Upper lobe of right lung (tissue), 1 donor: ENCODE measurements at regions not wholly inside any gene's neighbourhood (a gene's known extent, or its start where the extent isn't known, plus 50 kb on each side); places are given as distances from the start of the nearest gene placed in this dataset.

ENCODE experiments used
- ATAC-seq: fragments of 200-7000 bp; cut with Tn5 transposase; one replicate; pipeline ENCODE4 v1.9.1; 2020; ENCODE audit warnings: mild to moderate bottlenecking, moderate library complexity
- DNase-seq: peaks from one replicate; pipeline ENCODE4 v3.0.0-alpha.2; 2020
- H3K27ac ChIP-seq: fragments of 200-600 bp; one replicate; pipeline ENCODE4 v1.8.0; 2022
- H3K27me3 ChIP-seq: fragments of 200-600 bp; one replicate; pipeline ENCODE4 v1.8.0; 2022; ENCODE audit warnings: mild to moderate bottlenecking
- H3K36me3 ChIP-seq: fragments of 200-600 bp; one replicate; pipeline ENCODE4 v1.8.0; 2022
- H3K4me1 ChIP-seq: fragments of 200-600 bp; one replicate; pipeline ENCODE4 v1.8.0; 2022
- H3K4me3 ChIP-seq: fragments of 200-600 bp; one replicate; pipeline ENCODE4 v1.8.0; 2022; ENCODE audit warnings: mild to moderate bottlenecking
- H3K9me3 ChIP-seq: fragments of 200-600 bp; one replicate; pipeline ENCODE4 v1.8.0; 2022
- intact Hi-C: fragments of 100-400 bp; cut with DNase I; formaldehyde crosslinking; loops from one replicate; pipeline ENCODE4 v1.11.0; 2022
- TF ChIP-seq, protein P1 (sequence below): fragments of 200-600 bp; IDR thresholded peaks from one replicate; pipeline ENCODE4 v1.8.0; 2022; ENCODE audit warnings: antibody characterized with exemption
- donor health status: DM: no; HTN: yes; CAD: no; lungs with severe emphysema.

DNA sequence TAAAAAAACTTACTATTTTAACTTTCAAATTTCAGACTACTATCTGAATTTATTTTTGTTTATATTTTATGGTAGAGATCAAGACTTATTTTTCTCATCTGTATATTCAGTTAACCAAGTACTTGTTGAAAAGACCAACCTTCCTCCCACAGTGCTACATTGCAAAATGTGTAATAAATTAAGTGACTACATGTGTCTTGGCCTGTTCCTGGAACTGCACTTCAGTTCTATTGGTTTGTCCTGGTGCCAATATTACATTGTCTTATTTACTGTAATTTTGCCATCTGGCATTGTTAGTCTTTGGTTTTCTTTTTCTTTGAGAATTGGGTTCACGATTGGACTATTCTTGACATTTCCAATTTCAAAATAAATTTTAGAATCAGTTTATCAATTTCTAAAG is 138.4 kb upstream of the KCNMB2 start:
- ATAC-seq (no peak), DNase-seq (no peak)
- H3K9me3 ChIP-seq, result no peaks in the 10 kb centered on the region
- H3K27ac ChIP-seq, result no peak overlapping the region
- TF ChIP-seq, protein P1, sequence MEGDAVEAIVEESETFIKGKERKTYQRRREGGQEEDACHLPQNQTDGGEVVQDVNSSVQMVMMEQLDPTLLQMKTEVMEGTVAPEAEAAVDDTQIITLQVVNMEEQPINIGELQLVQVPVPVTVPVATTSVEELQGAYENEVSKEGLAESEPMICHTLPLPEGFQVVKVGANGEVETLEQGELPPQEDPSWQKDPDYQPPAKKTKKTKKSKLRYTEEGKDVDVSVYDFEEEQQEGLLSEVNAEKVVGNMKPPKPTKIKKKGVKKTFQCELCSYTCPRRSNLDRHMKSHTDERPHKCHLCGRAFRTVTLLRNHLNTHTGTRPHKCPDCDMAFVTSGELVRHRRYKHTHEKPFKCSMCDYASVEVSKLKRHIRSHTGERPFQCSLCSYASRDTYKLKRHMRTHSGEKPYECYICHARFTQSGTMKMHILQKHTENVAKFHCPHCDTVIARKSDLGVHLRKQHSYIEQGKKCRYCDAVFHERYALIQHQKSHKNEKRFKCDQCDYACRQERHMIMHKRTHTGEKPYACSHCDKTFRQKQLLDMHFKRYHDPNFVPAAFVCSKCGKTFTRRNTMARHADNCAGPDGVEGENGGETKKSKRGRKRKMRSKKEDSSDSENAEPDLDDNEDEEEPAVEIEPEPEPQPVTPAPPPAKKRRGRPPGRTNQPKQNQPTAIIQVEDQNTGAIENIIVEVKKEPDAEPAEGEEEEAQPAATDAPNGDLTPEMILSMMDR, result no peak
- intact Hi-C loops, result no loop called here
- H3K4me3 ChIP-seq, result no peak overlapping the region
- H3K27me3 ChIP-seq, result no peaks in the 10 kb centered on the region
- H3K4me1 ChIP-seq, result peaks cover 6% of the 10 kb centered on the region
- no peaks in the 10 kb centered on the region for H3K36me3 ChIP-seq

DNA sequence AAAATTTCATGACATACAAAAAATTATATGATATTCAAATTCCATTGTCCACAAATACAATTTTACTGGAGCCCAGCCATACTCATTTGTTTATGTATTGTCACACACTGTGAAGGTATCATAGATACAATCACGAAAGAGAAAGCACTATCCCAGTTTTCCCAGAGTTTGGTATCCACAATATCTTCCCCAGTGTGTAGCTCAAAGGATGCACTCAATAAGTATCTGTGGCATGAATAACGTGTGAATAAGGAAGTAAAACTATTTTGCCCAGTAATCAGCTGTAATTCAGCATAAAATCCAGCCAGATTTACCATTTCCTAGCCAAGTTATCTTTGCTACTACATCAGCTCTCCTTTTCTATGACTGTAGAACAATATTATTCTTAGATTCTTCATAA is 131.3 kb upstream of the KCNMB2 start:
- TF ChIP-seq, protein P1, result no peak
- Histone ChIP-seq H3K9me3 (no peaks in the 10 kb centered on the region), H3K4me3 (no peak overlapping the region), H3K36me3 (no peaks in the 10 kb centered on the region), H3K4me1 (peaks cover 4% of the 10 kb centered on the region), H3K27ac (no peak overlapping the region), H3K27me3 (no peaks in the 10 kb centered on the region)
- ATAC-seq, result no peak
- intact Hi-C loops, result no loop called here
- no peak for DNase-seq

DNA sequence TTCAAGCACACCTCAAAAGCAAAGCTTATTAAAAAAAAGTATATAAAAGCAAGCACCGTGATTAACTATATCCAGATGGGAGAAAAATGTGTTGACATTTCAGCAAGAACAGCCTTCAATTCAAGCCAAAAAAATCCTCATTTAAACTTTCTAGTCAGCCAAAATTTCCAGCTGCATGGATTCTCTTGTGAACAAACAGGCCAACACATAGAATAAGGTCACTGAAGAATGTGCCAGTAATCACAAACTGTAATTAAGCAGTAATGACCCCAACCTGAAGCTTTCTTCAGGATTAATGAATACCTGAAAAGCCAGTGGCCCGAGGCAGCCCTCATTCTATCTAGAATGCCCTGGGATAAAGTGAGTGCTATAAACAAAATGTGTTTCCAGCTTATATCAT is 130.7 kb upstream of the KCNMB2 start:
- H3K27ac ChIP-seq, result no peak overlapping the region
- H3K36me3 ChIP-seq, result no peaks in the 10 kb centered on the region
- intact Hi-C loops, result no loop called here
- no peaks in the 10 kb centered on the region for H3K27me3 ChIP-seq
- H3K4me1 ChIP-seq, result peaks cover 4% of the 10 kb centered on the region
- no peak overlapping the region for H3K4me3 ChIP-seq
- H3K9me3 ChIP-seq, result no peaks in the 10 kb centered on the region
- ATAC-seq (no peak), DNase-seq (no peak)
- TF ChIP-seq, protein P1, result no peak

DNA sequence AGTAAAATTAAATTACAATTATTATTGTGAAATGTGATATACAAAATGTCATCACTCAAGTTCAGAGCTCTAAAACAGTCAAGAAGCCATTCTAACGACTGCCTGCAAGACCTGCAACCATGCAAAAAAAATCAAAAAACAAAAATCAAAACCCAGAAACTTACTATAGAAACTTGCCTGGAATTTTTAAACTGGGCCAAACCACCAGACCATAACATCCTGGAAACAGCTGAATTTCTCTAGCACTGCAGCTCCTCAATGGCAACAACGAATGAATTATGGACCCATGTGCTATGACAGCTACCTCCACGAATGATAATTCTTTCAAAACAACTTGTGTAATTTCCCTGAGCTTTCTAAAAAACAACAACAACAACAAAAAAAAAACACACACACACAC is 130.0 kb upstream of the KCNMB2 start:
- no peaks in the 10 kb centered on the region for H3K36me3 ChIP-seq
- TF ChIP-seq, protein P1, result no peak
- H3K4me1 ChIP-seq, result peaks cover 4% of the 10 kb centered on the region
- intact Hi-C loops, result no loop called here
- no peaks in the 10 kb centered on the region for H3K9me3 ChIP-seq
- no peaks in the 10 kb centered on the region for H3K27me3 ChIP-seq
- DNase-seq (no peak), ATAC-seq (no peak)
- no peak overlapping the region for H3K27ac ChIP-seq
- H3K4me3 ChIP-seq, result no peak overlapping the region

DNA sequence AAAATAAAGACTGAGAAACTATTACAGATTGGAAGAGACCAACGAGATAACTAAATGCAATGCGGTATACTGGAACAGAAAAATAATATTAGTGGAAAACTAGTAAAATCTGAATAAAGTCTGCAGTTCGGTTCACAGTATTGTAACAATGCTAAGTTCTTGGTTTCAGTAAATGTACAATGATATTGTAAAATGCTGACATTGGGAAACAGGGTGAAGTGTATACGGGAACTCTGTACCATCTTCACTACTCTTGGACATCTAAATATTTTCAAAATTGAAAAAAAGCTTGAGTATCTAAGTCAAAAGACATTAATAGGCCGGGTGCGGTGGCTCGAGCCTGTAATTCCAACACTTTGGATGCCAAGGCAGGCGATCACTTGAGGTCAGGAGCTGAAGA is 120.9 kb upstream of the KCNMB2 start:
- no peaks in the 10 kb centered on the region for H3K27me3 ChIP-seq
- ATAC-seq, result no peak
- intact Hi-C loops, result no loop called here

DNA sequence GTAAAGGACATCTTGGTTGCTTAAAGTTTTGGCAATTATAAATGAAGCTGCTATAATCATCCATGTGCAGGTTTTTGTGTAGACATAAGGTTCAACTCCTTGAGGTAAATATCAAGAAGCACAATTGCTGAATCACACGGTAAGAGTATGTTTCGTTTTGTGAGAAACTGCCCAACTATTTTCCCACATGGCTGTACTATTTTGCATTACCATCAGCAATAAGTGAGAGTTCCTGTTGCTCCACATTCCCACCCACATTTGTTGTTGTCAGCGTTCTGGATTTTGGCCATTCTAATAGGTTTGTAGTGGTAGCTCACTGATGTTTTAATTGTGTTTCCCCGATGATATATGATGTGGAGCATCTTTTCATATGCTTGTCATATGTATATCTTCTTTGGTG is 118.5 kb upstream of the KCNMB2 start:
- Histone ChIP-seq H3K4me1 (no peaks in the 10 kb centered on the region), H3K27me3 (no peaks in the 10 kb centered on the region), H3K4me3 (no peak overlapping the region), H3K9me3 (no peaks in the 10 kb centered on the region), H3K36me3 (no peaks in the 10 kb centered on the region), H3K27ac (no peak overlapping the region)
- TF ChIP-seq, protein P1, result no peak
- intact Hi-C loops, result no loop called here
- ATAC-seq, result no peak
- DNase-seq, result no peak

More for the DNA sequence above, 120.9 kb upstream of the KCNMB2 start:
- H3K36me3 ChIP-seq, result no peaks in the 10 kb centered on the region
- no peak overlapping the region for H3K27ac ChIP-seq
- H3K4me1 ChIP-seq, result no peaks in the 10 kb centered on the region
- H3K4me3 ChIP-seq, result no peak overlapping the region
- H3K9me3 ChIP-seq, result no peaks in the 10 kb centered on the region
- DNase-seq, result no peak
- TF ChIP-seq, protein P1, result no peak
